ENCODE measurements at regions not wholly inside any gene's neighbourhood (a gene's known extent, or its start where the extent isn't known, plus 50 kb on each side); places are given as distances from the start of the nearest gene placed in this dataset.

DNA sequence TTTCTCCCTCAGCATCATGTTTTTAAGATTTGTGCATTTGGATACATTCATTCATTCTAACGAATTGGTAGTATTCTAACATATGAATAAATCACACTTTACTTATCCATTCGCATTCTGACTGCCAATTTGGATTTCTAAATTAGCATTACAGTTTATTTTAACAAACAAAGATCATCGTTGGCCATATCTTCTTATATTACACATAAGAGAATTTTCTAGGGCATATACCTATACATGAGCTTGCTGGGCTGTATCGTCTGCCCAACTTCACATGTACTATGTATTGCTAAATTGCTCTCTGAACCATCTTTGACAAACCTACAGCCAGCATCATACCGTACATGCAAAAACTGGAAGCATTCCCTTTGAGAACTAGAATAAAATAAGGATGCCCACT is 265.8 kb upstream of the PPP2R3A start:
- H3K79me2 ChIP-seq (ENCODE audit: control insufficient read depth, insufficient read depth, low read length): no peaks in the 10 kb centered on the region
- no peak overlapping the region for H3K9ac ChIP-seq (ENCODE audit: insufficient read depth in 1 of 2, low read depth in 2 of 2, low read length in 2 of 2)
- no peaks in the 10 kb centered on the region for H4K20me1 ChIP-seq (replicated peaks; ENCODE audit: control insufficient read depth, insufficient read depth, low read length)
- no peaks in the 10 kb centered on the region for H3K27me3 ChIP-seq (ENCODE audit: control insufficient read depth in 2 of 2, insufficient read depth in 2 of 2, low read length in 2 of 2)
- H3K4me1 ChIP-seq (replicated peaks in 1 of 2; ENCODE audit: control insufficient read depth in 2 of 2, insufficient read depth in 2 of 2, low read length in 2 of 2): no peaks in the 10 kb centered on the region
- no peak overlapping the region for H3K4me3 ChIP-seq
- WGBS (ENCODE audit: insufficient coverage, low coverage, missing lambda C conversion rate): 2% methylated on average over 5 of the region's 5 CpGs
- ChIA-PET CTCF (ENCODE audit: low intra/inter-chr PET ratio) (no interaction called here), POLR2A (interaction anchor here (0.5 kb wide), 1 partner anchor 1157 kb away, joined by 3 read pairs; no protein-coding TSS in a partner anchor)
- ATAC-seq (no peak), DNase-seq (ENCODE audit: extremely low read depth in 1 of 4, low spot score in 3 of 4) (no peak), FAIRE-seq (no peak)
- no peaks in the 10 kb centered on the region for H3K36me3 ChIP-seq (ENCODE audit: control insufficient read depth, insufficient read depth, low read length)
- no peak overlapping the region for H2AFZ ChIP-seq (ENCODE audit: low read depth, low read length)
- no TSS peak for BruUV-seq (replicated peaks)
- TF ChIP-seq, protein P1, sequence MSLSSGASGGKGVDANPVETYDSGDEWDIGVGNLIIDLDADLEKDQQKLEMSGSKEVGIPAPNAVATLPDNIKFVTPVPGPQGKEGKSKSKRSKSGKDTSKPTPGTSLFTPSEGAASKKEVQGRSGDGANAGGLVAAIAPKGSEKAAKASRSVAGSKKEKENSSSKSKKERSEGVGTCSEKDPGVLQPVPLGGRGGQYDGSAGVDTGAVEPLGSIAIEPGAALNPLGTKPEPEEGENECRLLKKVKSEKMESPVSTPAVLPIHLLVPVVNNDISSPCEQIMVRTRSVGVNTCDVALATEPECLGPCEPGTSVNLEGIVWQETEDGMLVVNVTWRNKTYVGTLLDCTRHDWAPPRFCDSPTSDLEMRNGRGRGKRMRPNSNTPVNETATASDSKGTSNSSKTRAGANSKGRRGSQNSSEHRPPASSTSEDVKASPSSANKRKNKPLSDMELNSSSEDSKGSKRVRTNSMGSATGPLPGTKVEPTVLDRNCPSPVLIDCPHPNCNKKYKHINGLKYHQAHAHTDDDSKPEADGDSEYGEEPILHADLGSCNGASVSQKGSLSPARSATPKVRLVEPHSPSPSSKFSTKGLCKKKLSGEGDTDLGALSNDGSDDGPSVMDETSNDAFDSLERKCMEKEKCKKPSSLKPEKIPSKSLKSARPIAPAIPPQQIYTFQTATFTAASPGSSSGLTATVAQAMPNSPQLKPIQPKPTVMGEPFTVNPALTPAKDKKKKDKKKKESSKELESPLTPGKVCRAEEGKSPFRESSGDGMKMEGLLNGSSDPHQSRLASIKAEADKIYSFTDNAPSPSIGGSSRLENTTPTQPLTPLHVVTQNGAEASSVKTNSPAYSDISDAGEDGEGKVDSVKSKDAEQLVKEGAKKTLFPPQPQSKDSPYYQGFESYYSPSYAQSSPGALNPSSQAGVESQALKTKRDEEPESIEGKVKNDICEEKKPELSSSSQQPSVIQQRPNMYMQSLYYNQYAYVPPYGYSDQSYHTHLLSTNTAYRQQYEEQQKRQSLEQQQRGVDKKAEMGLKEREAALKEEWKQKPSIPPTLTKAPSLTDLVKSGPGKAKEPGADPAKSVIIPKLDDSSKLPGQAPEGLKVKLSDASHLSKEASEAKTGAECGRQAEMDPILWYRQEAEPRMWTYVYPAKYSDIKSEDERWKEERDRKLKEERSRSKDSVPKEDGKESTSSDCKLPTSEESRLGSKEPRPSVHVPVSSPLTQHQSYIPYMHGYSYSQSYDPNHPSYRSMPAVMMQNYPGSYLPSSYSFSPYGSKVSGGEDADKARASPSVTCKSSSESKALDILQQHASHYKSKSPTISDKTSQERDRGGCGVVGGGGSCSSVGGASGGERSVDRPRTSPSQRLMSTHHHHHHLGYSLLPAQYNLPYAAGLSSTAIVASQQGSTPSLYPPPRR (CRISPR knock-in tag; IDR thresholded peaks at IDR 0.05; ENCODE audit: borderline replicate concordance): no peak
- no peak for TF ChIP-seq SRSF9 (IDR thresholded peaks at IDR 0.05; ENCODE audit: borderline replicate concordance, low read depth, low read length)
- TF ChIP-seq ZNF24 (IDR thresholded peaks at IDR 0.05): no peak
- TF ChIP-seq, protein P2, sequence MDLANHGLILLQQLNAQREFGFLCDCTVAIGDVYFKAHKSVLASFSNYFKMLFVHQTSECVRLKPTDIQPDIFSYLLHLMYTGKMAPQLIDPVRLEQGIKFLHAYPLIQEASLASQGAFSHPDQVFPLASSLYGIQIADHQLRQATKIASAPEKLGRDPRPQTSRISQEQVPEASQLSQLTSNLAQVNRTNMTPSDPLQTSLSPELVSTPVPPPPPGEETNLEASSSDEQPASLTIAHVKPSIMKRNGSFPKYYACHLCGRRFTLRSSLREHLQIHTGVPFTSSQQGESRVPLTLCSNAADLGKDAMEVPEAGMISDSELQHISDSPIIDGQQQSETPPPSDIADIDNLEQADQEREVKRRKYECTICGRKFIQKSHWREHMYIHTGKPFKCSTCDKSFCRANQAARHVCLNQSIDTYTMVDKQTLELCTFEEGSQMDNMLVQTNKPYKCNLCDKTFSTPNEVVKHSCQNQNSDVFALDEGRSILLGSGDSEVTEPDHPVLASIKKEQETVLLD (IDR thresholded peaks at IDR 0.05): no peak
- TF ChIP-seq ZNF408 (CRISPR knock-in tag; IDR thresholded peaks at IDR 0.05; ENCODE audit: low read depth): no peak
- no peak for TF ChIP-seq ZKSCAN3 (CRISPR knock-in tag; IDR thresholded peaks at IDR 0.05)
- no peak for TF ChIP-seq NCOA4 (IDR thresholded peaks at IDR 0.05; ENCODE audit: partially characterized antibody)
- TF ChIP-seq CBFB (CRISPR knock-in tag; IDR thresholded peaks at IDR 0.05): no peak
- TF ChIP-seq NR2C2 (CRISPR knock-in tag; IDR thresholded peaks at IDR 0.05): no peak
- TF ChIP-seq NR2C2 (tag; IDR thresholded peaks at IDR 0.05): no peak
- TF ChIP-seq SNIP1 (IDR thresholded peaks at IDR 0.05; ENCODE audit: low read depth): no peak
- no peak overlapping the region for H3K4me2 ChIP-seq (ENCODE audit: insufficient read depth, low read length)
- no peaks in the 10 kb centered on the region for H3K9me1 ChIP-seq (ENCODE audit: control insufficient read depth, insufficient read depth, low read length)
- intact Hi-C loops (cut with micrococcal nuclease) (no loop called here), in situ Hi-C loops (cut with MboI) (no loop called here)
- H3K27ac ChIP-seq (ENCODE audit: extremely low read depth, low read depth, low read length): no peak overlapping the region
- no peaks in the 10 kb centered on the region for H3K9me3 ChIP-seq (replicated peaks; ENCODE audit: control insufficient read depth, insufficient read depth, low read depth, low read length)

Data from K562 (cell line).